GM12892 (cell line): ENCODE measurements at regions not wholly inside any gene's neighbourhood (a gene's known extent, or its start where the extent isn't known, plus 50 kb on each side); places are given as distances from the start of the nearest gene placed in this dataset.

ENCODE experiments used
- POLR2A ChIP-seq: IDR thresholded peaks from 2 replicates; pipeline ENCODE4 v1.6.1; 2011; ENCODE audit warnings: low read depth, low read length, control low read depth
- POLR2AphosphoS5 ChIP-seq: IDR thresholded peaks from 2 replicates; pipeline ENCODE4 v1.6.1; 2011; ENCODE audit warnings: low read depth, low read length, control low read depth
- TAF1 ChIP-seq: IDR thresholded peaks from 2 replicates; pipeline ENCODE4 v1.6.1; 2011; ENCODE audit warnings: low read depth, mild to moderate bottlenecking, control low read depth, low read length, borderline replicate concordance

DNA sequence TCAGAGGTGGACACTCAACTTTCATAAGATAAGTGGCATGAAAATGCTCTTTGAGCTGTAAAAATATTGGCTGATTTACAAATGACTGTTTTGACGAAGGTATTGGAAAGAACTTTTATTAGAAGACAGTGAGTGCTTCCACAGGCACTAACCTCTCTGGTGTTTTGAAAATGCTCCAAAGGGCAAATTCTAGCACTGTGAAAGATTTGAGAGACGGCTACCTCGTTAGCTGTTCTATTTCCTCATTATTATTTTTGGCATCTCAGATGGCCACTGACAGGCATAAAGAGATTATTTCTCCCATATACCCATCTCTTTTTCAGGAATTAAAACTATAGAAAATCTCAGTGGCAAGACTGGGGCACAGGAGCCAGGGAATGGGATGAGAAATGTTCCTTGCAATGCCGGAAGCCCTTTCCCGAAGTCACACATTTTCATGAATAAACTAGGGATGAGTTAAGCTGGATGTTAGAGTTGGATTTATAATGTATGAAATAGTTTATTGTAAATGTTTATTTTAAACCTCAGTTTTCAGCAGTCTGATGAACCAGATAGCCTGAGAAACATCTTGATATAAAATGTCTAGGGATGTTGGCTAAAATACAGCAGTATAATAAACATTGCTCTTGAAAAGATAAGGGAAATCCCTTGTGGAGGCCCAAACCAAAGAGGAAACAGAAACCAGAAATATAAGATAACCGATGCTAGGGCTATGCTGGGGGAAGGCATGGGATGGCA, 175.7 kb downstream of the ASB1 start:
- no peak for TF ChIP-seq POLR2A
- TF ChIP-seq POLR2AphosphoS5, result no peak
- TF ChIP-seq TAF1, result no peak
